IMR-90 (cell line): ENCODE measurements at regions not wholly inside any gene's neighbourhood (a gene's known extent, or its start where the extent isn't known, plus 50 kb on each side); places are given as distances from the start of the nearest gene placed in this dataset.

Source experiments
- ATAC-seq: fragments of 200-7000 bp; cut with Tn5 transposase; 2 replicates; pipeline ENCODE4 v1.9.1; 2020; ENCODE audit warnings: low read depth, mild to moderate bottlenecking, moderate library complexity
- BruUV-seq: library from RNA; stranded (reverse); fragments of 400-500 nt; replicated peaks from 2 replicates; lab custom pipeline; 2021; lab: Mats Ljungman, UMichigan
- CTCF ChIA-PET: fragments of 300-600 bp; formaldehyde crosslinking; extraction: SDS; loops from one replicate; lab custom pipeline; 2021; ENCODE audit warnings: antibody characterized with exemption; lab: Yijun Ruan, JAX
- POLR2A ChIA-PET: fragments of 300-600 bp; sonication (Branson Sonifier 250); formaldehyde crosslinking; loops from one replicate; lab custom pipeline; 2022; ENCODE audit warnings: antibody characterized with exemption; ENCODE audit not compliant: unreplicated experiment; lab: Charles Lee
- DNase-seq: peaks from one replicate; pipeline ENCODE4 v3.0.0; 2013
- H2AFZ ChIP-seq: replicated peaks from 2 replicates; pipeline ENCODE3; 2013; ENCODE audit warnings: low read length, mild to moderate bottlenecking; ENCODE audit not compliant: poor library complexity
- H2AK5ac ChIP-seq: 2 replicates; pipeline ENCODE4 v1.6.1; 2013; ENCODE audit warnings: low read depth, low read length, inconsistent platforms
- H2AK9ac ChIP-seq: replicated peaks from 2 replicates; pipeline ENCODE3; 2013; ENCODE audit warnings: mild to moderate bottlenecking, low read depth, low read length, moderate library complexity; ENCODE audit not compliant: poor library complexity
- H2BK120ac ChIP-seq: 2 replicates; pipeline ENCODE4 v1.6.1; 2013; ENCODE audit warnings: low read depth, low read length, inconsistent platforms
- H2BK15ac ChIP-seq: 3 replicates; pipeline ENCODE4 v1.6.1; 2013; ENCODE audit warnings: low read depth, low read length, inconsistent platforms
- H2BK20ac ChIP-seq: 2 replicates; pipeline ENCODE4 v1.6.1; 2013; ENCODE audit warnings: low read depth, mild to moderate bottlenecking, inconsistent platforms, low read length, moderate library complexity
- H2BK5ac ChIP-seq: 2 replicates; pipeline ENCODE4 v1.6.1; 2013; ENCODE audit warnings: mild to moderate bottlenecking, low read depth, low read length, inconsistent platforms; ENCODE audit not compliant: poor library complexity, severe bottlenecking
- H3K14ac ChIP-seq: replicated peaks from 2 replicates; pipeline ENCODE4 v1.6.1; 2013; ENCODE audit warnings: low read depth, low read length, inconsistent platforms
- H3K18ac ChIP-seq: 2 replicates; pipeline ENCODE4 v1.6.1; 2013; ENCODE audit warnings: low read depth, low read length, control low read depth
- H3K23ac ChIP-seq: 2 replicates; pipeline ENCODE4 v1.6.1; 2013; ENCODE audit warnings: low read depth, low read length, inconsistent platforms
- H3K27ac ChIP-seq: 2 replicates; pipeline ENCODE4 v1.5.1; 2013; ENCODE audit warnings: mild to moderate bottlenecking, control low read depth, low read length; ENCODE audit not compliant: insufficient read depth
- H3K27me3 ChIP-seq: 2 replicates; pipeline ENCODE4 v1.6.1; 2013; ENCODE audit warnings: low read length; ENCODE audit not compliant: control insufficient read depth, insufficient read depth
- H3K36me3 ChIP-seq: 2 replicates; pipeline ENCODE4 v1.6.1; 2013; ENCODE audit warnings: low read length, mixed read lengths; ENCODE audit not compliant: control insufficient read depth, insufficient read depth
- H3K4ac ChIP-seq: 2 replicates; pipeline ENCODE4 v1.6.1; 2013; ENCODE audit warnings: low read depth, low read length, inconsistent platforms
- H3K4me1 ChIP-seq: 2 replicates; pipeline ENCODE4 v1.6.1; 2013; ENCODE audit warnings: low read length, mixed read lengths; ENCODE audit not compliant: control insufficient read depth, insufficient read depth
- H3K4me2 ChIP-seq: 2 replicates; pipeline ENCODE4 v1.6.1; 2013; ENCODE audit warnings: low read depth, mild to moderate bottlenecking, control low read depth, low read length, moderate library complexity
- H3K4me3 ChIP-seq: 2 replicates; pipeline ENCODE4 v1.5.1; 2013; ENCODE audit warnings: low read depth, mild to moderate bottlenecking, control low read depth, low read length, moderate library complexity; ENCODE audit not compliant: insufficient read depth
- H3K56ac ChIP-seq: 2 replicates; pipeline ENCODE4 v1.6.1; 2013; ENCODE audit warnings: low read length, inconsistent platforms; ENCODE audit not compliant: insufficient read depth; ENCODE audit errors: extremely low read depth
- H3K79me1 ChIP-seq, 2 experiments: 2 replicates each; pipeline ENCODE4 v1.6.1; 2013; ENCODE audit warnings: low read length in 2 of 2, inconsistent platforms in 1 of 2, low read depth in 1 of 2
- H3K9ac ChIP-seq: 2 replicates; pipeline ENCODE4 v1.6.1; 2013; ENCODE audit warnings: low read depth, low read length, control low read depth
- H3K9me1 ChIP-seq: 2 replicates; pipeline ENCODE4 v1.6.1; 2013; ENCODE audit warnings: low read length, inconsistent platforms; ENCODE audit not compliant: insufficient read depth
- H3K9me3 ChIP-seq: 2 replicates; pipeline ENCODE4 v1.6.1; 2013; ENCODE audit warnings: low read length; ENCODE audit not compliant: control insufficient read depth, insufficient read depth
- H4K20me1 ChIP-seq: 2 replicates; pipeline ENCODE4 v1.6.1; 2013; ENCODE audit warnings: low read length, inconsistent platforms; ENCODE audit not compliant: insufficient read depth
- H4K5ac ChIP-seq: 2 replicates; pipeline ENCODE4 v1.6.1; 2013; ENCODE audit warnings: mild to moderate bottlenecking, low read depth, low read length, control low read depth
- H4K8ac ChIP-seq, 2 experiments: 2 replicates each; pipeline ENCODE4 v1.6.1; 2013; ENCODE audit warnings: low read depth in 2 of 2, low read length in 2 of 2, control low read depth in 1 of 2, inconsistent platforms in 1 of 2
- H4K91ac ChIP-seq: 2 replicates; pipeline ENCODE4 v1.6.1; 2013; ENCODE audit warnings: low read depth, low read length, inconsistent platforms; ENCODE audit not compliant: insufficient read depth
- BHLHE40 ChIP-seq: fragments of 150-350 bp; IDR thresholded peaks from 2 replicates; pipeline ENCODE4 v1.6.1; 2016; ENCODE audit warnings: mild to moderate bottlenecking, low read depth, low read length
- ELK1 ChIP-seq: fragments of 150-350 bp; IDR thresholded peaks from 2 replicates; pipeline ENCODE4 v1.6.1; 2016; ENCODE audit warnings: low read depth, mild to moderate bottlenecking, low read length, moderate library complexity, borderline replicate concordance
- FOS ChIP-seq: fragments of 150-350 bp; IDR thresholded peaks from 2 replicates; pipeline ENCODE4 v1.6.1; 2016; ENCODE audit warnings: low read depth, low read length
- WGBS, 2 experiments: methylation state at CpG; one replicate each; pipeline versions ENCODE4 v1.1.5 to v1.1.7; 2013; ENCODE audit warnings: missing lambda C conversion rate in 2 of 2; ENCODE audit not compliant: insufficient read length in 1 of 2; ENCODE audit errors: extremely low coverage in 2 of 2; 5-methylcytosine and 5-hydroxymethylcytosine counted together
- dilution Hi-C: fragments of 300-500 bp; cut with HindIII; formaldehyde crosslinking; loops from one replicate; pipeline ENCODE4 v1.14.3; 2018; ENCODE audit warnings: low sequenced_read_pairs; ENCODE audit not compliant: unreplicated experiment
- in situ Hi-C: fragments of 300-500 bp; cut with MboI; formaldehyde crosslinking; loops from 3 replicates; pipeline ENCODE4 v1.14.3; 2019; ENCODE audit warnings: low sequenced_read_pairs, inconsistent platforms, mixed read lengths
- intact Hi-C: fragments of 100-400 bp; cut with micrococcal nuclease; formaldehyde crosslinking; loops from 2 replicates; pipeline ENCODE4 v1.10.0; 2022

GRCh38 chr4:3373468-3373867 is 68.3 kb upstream of the HGFAC start:
- no TSS peak for BruUV-seq
- ChIA-PET CTCF (no interaction called here), POLR2A (no interaction called here)
- Histone ChIP-seq H3K27ac (no peak overlapping the region), H3K9me3 (no peaks in the 10 kb centered on the region), H3K9ac (no peak overlapping the region), H2BK15ac (no peak overlapping the region), H2BK120ac (no peak overlapping the region), H4K20me1 (peaks cover 41% of the 10 kb centered on the region), H3K14ac (no peak overlapping the region), H2BK20ac (no peak overlapping the region), H3K27me3 (no peaks in the 10 kb centered on the region), H3K4me3 (no peak overlapping the region), H3K23ac (no peak overlapping the region), H3K9me1 (peaks cover 14% of the 10 kb centered on the region), H2AFZ (no peak overlapping the region), H2BK5ac (no peak overlapping the region), H3K79me1 (peaks cover 22 to 72% of the 10 kb centered on the region in 2 experiments), H2AK5ac (no peak overlapping the region), H4K91ac (peak overlapping the region; percentile 1; the same call in 1 of the 2 replicates), H2AK9ac (peak overlapping the region; percentile 56), H3K4me1 (peaks cover 22% of the 10 kb centered on the region), H3K36me3 (no peaks in the 10 kb centered on the region; the same call in 1 of the 2 replicates), H4K8ac (no peak overlapping the region), H3K56ac (no peak overlapping the region), H3K4ac (no peak overlapping the region), H4K5ac (no peak overlapping the region), H3K4me2 (no peak overlapping the region), H3K18ac (no peak overlapping the region)
- no peak for TF ChIP-seq FOS
- TF ChIP-seq ELK1, result no peak
- TF ChIP-seq BHLHE40, result no peak
- dilution Hi-C loops, result no loop called here
- intact Hi-C loops, result no loop called here
- in situ Hi-C loops, result no loop called here
- 96% methylated on average over 9 of the region's 19 CpGs; no CpG with 5 or more reads in 1 of the 2 experiments for WGBS, 2 experiments
- DNase-seq (no peak), ATAC-seq (no peak)
